Esophagus muscularis mucosa (tissue), 4 donors: ENCODE measurements at regions not wholly inside any gene's neighbourhood (a gene's known extent, or its start where the extent isn't known, plus 50 kb on each side); places are given as distances from the start of the nearest gene placed in this dataset.

Experiments used
- EP300 ChIP-seq: sonication (generic); formaldehyde crosslinking; IDR thresholded peaks from one replicate; pipeline ENCODE4 v1.6.1; 2017; ENCODE audit warnings: antibody characterized with exemption
- POLR2A ChIP-seq: fragments of 450-650 bp; IDR thresholded peaks from one replicate; pipeline ENCODE4 v1.6.1; 2017; ENCODE audit warnings: antibody characterized with exemption, moderate library complexity, mild to moderate bottlenecking, low read depth
- TF ChIP-seq, protein P1 (sequence below), 3 experiments: fragments of 200-600 bp in 2 of 3; fragments of 450-650 bp in 1 of 3; sonication (generic) in 2 of 3; IDR thresholded peaks; one replicate each; pipeline ENCODE4 v1.5.1; 2017 to 2019; ENCODE audit warnings: antibody characterized with exemption in 3 of 3, mild to moderate bottlenecking in 2 of 3, moderate library complexity in 1 of 3

- TF ChIP-seq, protein P1, sequence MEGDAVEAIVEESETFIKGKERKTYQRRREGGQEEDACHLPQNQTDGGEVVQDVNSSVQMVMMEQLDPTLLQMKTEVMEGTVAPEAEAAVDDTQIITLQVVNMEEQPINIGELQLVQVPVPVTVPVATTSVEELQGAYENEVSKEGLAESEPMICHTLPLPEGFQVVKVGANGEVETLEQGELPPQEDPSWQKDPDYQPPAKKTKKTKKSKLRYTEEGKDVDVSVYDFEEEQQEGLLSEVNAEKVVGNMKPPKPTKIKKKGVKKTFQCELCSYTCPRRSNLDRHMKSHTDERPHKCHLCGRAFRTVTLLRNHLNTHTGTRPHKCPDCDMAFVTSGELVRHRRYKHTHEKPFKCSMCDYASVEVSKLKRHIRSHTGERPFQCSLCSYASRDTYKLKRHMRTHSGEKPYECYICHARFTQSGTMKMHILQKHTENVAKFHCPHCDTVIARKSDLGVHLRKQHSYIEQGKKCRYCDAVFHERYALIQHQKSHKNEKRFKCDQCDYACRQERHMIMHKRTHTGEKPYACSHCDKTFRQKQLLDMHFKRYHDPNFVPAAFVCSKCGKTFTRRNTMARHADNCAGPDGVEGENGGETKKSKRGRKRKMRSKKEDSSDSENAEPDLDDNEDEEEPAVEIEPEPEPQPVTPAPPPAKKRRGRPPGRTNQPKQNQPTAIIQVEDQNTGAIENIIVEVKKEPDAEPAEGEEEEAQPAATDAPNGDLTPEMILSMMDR (IDR thresholded peaks at IDR 0.05) = no peak
- TF ChIP-seq POLR2A (no peak), EP300 (no peak)
These were observed 307.8 kb downstream of the NDUFA10 start for GRCh38 chr2:239717319-239717675.
